ENCODE measurements at regions not wholly inside any gene's neighbourhood (a gene's known extent, or its start where the extent isn't known, plus 50 kb on each side); places are given as distances from the start of the nearest gene placed in this dataset.

DNA sequence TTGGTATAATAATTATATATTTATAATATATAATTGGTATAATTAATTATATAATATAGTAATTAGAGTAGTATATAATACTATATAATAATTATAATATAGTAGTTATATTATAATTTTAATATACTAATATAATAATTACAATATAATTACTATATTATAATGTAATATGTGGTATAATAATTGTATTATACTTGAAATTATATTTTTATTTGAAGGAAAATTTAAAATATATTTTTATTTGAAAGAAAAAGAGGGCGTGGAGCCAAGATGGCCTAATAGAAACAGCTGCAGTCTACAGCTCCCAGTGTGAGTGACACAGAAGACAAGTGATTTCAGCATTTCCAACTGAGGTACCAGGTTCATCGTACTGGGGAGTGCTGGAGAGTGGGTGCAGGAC lies 365.9 kb downstream of the MMUT start:
- DNase-seq, result no peak

DNA sequence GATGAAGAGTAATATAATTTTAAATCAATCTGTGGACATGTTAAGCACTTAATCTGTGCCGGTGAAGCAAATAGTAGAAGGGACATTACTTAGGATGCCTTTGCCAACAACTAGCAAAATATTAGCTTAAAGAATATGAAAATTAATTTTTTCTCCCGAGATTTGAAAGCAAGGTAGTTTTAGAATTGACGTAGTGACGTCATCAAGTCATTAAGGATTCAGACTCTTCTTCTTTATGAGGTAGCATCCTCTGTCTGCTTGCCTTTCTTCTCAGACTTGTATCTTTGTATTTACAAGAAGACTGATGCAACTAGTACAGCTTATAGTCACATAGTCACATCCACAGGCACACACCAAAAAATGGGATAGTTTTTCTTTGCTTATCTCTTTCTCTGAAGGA lies 374.4 kb downstream of the MMUT start:
- no peak for DNase-seq

DNA sequence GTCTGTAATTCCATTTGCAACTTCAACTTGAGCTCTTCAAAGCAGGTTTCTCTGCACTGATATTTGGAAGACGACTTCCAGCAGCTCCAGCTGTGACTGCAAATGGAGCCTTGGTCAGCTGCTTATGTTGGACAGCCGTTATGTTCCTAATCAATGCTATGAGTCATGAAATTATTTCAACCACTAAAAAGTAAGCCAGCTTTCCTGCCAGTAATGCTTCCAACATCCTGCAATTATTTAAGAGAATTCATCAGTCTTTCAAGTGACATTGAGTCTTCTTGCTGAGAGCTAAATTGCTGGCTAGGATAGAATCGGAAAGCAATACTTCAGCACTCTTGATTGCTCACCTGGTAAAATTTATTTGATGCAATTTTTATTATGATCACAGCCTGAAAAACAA lies 375.7 kb downstream of the MMUT start:
- DNase-seq, result no peak

DNA sequence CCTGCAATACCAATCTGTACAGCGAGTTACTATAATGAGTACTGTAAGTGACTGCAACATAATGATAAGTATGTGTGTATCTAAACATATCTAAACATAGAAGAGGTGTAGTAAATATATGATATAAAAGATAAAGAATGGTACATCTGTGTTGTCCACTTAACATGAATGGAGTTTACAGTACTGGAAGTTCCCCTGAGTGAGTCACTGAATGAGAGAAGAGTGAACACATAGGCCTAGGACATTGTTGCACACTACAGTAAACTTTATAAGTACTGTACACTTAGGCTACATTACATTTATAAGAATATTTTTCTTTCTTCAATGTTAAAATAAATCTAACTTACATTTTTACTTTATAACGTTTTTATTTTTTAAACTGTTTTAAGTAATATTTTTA lies 380.4 kb downstream of the MMUT start:
- no peak for DNase-seq

DNA sequence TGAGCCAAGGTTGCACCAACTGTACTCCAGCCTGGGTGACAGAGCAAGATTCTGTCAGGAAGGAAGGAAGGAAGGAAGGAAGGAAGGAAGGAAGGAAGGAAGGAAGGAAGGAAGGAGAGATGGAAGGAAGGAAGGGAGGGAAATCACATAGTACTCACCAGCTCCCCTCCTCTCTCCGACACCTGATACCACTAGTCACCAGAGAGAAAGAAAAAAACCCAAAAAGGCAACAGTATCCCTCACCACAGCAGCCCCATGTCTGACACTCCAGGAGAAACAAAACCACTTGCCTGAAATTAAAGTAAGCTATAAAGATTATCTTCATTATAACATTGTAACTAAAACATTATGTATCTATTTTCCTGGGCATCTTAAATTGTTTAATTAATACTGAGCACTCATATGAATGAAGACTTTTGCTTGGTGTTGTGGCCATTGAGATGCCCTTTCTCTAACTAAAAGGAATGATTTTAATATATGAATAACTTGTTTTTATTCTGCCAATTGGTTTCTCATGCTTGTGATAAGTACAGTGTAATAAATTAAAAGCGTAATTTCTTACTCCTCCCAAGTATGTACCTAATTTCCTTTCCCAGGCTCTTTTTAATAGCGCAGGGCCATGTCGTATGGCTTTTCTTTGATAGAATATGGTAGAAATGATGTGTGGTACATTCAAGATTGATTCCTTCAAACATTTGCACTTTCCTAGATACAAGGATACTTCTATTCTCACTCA lies 390.0 kb downstream of the MMUT start:
- no peak for DNase-seq

DNA sequence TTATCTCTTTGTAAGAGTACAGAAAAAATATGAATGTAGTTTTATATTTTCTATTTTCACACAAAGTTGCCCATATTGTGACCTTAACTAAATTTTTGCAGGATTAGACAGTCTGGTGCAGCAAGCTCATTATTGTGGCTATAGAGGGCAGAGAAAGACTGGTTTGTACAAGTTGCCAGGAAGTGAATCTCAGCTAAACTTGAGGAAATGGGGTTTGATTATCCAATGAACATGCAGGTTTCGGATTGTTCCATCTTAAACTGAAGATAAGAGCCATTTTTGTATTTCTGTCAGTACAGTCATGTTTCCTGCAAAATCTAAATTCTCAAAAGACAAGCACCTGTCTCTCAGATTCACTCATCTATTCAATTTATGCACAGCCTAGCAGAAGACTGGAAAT lies 390.9 kb downstream of the MMUT start:
- DNase-seq, result no peak

DNA sequence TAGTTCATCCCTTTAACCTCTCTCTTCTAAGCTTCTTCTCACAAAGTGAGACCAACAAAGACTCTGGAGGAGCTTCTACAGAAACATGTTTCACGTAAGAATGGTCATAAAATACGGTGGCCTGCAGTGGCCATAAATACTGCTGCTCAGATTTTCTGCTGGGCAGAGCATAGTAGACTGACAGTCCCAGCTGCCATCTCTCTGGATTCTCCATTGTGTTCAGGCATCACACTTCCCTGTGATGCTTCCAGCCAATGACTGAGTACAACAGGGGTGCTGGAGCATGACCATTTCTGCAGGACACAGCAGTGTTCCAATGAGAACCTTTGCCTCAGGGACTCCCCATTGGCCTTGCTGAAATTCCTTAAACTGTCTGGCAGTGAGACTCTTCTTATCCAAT lies 392.6 kb downstream of the MMUT start:
- no peak for DNase-seq

DNA sequence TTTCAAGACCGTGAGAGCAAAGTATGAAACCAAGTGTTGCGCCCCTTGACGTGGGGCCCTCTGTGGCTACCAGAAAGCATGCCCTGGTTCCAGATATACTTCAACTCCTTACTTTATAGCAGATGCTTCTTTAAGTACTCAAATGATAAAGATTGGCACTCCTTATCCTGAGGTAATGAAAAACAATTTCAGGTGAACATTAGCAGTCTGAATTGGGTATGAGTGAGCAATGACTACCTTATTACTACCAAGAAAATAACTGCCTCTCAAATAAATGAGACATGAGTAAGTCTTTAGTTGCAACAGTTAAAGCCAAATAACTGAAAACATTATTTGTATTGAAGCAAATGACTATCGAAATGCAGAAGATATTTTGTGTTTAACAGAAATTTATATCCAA lies 408.7 kb downstream of the MMUT start:
- no peak for DNase-seq

DNA sequence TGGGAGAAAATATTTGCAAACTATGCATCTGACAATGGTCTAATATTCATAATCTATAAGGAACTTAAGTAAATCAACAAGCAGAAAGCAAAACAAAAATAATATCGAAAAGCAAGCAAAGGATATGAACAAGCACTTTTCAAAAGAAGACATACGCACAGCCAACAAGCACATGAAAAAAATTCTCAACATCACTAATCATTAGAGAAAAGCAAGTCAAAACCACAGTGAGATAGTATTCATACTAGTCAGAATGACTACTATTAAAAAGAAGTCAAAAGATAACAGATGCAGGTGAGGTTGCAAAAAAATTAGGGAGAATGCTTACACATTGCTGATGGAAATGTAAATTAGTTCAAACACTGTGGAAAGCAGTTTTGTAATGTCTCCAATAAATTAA lies 410.2 kb downstream of the MMUT start:
- no peak for DNase-seq

DNA sequence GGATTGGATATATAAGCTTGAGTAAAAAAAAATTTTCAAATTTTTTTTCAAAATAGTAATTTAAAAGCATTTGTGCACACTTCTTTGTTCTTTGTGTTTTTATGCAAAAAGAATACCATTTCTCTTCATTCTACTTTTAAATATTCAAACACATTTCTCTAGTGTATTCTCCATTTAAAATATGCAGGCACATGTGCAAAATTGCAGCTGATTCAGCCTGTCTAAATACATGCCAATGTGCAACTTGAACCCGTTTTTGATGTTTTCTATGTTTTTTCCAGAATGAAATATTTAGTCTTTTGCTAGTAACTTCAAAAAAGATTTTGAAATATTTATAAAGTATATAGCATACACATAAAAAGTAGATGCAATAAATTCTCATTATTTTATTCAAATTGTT lies 411.8 kb downstream of the MMUT start:
- DNase-seq, result no peak

DNA sequence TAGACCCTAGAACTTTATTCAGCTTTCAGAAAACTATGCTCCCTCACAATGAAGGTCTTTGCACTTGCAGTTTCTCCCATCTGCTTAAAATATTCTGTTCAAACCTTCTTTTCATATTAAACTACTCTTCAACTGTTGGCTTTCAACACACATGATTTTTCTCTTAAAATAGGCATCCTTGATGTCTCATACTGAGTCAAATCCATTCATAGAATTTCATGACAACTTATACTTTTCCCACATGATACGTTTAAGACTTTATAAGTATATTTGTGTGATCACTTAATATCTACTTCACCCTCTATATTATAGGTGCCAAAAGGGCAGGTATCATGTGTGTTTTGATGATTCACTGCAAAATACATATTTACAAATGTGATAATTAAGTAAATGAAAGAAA lies 412.5 kb downstream of the MMUT start:
- no peak for DNase-seq

DNA sequence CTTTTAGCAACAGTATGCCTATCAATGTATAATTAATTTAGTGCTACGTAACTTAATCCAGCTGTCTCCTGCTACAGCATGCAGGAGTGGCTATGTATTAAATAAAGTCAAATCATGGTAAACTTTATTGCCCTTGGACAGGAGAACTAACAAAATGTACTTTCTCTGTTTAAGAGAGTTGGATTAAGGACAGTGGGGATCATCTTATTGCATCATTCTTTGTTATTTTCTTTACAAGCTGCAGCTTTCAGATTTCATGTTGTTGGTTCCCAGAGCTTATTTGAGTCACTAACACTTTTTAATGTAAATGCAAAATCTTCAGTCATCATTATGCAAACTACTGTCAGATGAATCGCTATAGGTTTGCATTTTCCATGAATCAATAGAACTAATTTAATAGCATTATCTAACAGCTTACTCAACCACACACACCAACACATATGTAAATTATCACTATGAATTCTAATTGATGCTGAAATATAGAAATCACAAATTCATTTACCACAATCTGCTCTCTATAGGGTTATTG lies 424.7 kb downstream of the MMUT start:
- no peak for DNase-seq

DNA sequence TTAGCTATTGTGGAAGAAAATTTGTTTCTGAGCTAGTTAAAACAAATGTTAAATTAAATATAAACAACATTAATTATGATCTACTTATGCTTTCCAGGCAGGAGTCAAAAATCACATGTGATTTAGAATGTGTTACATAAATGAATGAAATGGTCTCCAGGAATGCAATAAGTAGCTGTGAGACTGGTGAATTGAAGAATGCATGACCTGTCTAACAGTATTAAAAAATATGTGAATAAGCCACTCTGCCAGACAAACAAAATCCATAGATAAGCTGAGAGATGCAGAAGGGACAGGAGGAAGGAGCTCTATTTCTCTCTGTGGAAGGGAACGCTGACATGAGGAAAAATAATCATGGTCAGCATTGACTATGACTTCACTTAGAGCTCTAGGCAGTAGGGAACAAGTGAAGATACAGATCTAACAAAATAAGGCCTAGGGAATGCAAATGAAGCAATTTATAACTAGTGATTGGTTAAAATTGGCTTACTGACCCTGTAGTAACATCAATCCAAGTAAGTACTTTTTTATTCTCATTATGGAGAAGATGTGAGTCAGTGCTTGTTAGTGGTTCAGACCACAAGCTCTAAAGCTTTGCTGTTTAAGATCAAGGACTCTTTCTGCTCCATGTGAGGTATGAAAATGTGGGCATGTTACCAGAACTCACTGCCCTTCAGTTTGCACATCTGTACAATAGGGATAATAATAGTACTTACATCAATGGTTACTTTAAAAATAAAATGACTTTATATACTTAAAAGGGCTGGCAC lies 432.6 kb downstream of the MMUT start:
- DNase-seq, result no peak

DNA sequence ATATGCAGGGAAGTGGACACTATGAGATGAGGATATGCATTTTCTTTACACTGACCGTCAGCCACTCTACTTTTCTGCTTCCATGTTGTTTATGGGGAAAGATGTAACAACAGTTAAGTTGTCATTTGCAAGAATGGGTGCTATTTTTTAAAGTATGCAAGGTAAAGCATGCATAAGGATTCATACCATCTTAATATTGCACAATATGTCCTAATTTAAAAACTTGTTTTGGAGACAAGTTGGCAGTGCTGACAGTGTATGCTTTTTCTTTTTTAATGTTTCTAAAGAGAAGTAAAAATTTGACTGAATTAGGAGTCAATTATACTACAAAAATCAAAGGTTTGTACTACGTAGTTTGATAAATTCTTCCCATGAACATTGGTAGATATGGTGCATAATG lies 435.4 kb downstream of the MMUT start:
- no peak for DNase-seq

DNA sequence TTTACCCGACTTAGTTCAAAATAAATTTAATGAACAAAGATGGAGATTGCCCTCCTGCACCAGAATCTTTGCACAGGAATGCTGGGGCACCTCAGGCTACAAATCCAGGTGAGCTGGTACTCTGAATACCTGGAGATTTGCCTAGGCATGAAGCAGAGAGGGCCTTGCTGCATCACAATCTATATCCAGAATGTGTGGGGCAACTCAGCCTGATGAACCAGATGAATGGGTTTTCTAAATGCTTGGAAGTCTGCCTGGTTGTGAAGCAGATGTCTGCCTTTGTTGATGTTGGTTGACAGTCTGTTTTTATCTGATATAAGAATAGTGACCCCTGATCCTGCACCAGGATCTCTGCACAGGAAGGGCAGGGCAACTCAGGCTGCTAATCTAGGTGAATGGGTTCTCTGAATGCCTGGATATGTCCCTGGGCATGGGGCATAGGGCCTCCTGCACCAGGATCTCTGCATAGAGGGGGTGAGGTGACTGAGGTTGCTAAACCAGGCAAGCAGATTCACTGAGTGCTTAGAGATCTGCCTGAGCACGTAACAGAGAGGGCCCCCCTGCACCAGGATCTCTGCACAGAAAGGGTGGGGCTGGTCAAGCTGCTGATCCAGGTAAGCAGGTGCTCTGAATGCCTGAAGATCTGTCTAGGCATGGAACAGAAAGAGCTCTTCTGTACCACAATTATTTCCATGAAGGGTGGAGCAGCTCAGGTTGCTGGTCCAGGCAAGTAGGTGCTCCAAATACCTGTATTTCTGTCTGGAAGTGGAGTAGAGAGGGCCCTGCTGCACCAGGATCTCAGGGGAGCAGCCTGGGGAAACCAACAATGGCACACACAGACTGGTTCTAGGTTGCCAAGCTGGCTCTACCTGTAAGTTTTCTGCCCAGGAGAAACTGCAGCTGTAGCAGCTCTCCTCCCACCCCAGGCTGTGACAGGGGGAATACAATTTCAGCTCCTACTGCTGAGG lies 437.5 kb downstream of the MMUT start:
- no peak for DNase-seq

DNA sequence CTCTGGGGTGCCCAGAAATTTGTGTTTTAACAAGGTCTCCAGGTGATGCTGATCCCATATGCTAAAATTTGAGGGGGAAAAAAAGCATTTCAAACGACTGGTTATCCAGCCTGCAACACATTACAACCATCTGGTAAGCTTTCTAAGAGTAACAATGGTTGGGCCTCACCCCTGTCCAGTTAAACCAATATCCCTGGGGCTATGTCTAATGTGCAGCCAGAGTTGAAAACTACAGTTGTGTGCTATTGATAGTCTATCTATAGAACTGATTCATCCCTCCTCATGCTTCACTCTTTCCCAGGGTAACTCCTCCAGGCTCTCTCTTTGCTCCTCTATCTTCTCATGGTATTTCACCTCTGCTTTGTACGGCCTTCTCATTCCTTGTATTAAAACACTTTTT lies 458.3 kb downstream of the MMUT start:
- no peak for DNase-seq

DNA sequence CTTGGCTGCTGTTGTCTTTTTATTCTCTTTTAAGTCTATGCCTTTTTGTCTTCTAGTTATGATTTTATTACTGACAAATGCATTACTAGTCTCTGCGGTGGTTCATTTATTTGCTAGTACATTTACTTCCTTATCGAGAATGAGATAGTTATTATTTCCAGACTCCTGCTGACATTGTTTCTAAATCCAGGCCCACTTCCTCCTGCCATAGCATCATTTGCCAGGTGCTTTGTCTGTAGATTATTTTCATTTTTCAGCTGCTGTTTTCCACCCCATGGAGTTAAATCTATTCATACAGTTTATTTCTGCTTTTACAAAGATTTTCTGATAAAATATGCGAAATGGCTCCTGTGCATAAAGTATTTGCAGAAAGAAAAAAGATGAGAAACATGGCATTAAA lies 459.7 kb downstream of the MMUT start:
- DNase-seq, result peak; percentile 77

DNA sequence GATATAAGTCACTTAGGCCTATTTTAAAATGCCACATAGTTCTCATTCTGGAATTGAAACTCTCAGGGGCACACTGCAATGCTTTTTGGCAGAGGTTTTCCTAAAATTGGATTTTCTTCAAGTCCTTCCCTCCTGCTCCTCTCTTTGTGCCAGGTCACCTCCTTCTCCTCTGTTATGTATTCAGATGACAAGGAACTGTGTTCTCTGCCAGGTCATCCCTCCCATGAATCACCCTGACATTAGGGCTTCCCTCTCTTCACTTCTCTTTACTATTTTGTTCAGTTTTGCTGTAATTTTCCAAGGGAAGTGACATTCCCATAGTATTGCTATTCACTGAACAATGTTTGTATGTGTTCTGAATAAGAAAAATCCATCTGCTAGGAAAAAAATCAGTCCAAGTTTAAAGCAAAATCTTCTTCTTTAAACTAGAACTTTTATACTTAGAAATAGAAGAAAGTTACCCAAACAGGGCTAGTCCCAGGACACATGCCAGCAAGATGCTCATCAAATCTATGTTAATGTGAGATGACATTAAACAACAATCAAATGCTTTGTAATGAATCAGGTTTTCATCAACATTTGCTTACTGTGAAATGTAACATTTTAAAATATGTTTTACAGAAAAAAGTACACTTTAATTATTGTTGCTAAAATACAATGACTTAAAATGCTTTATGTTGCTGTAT lies 461.1 kb downstream of the MMUT start:
- no peak for DNase-seq

DNA sequence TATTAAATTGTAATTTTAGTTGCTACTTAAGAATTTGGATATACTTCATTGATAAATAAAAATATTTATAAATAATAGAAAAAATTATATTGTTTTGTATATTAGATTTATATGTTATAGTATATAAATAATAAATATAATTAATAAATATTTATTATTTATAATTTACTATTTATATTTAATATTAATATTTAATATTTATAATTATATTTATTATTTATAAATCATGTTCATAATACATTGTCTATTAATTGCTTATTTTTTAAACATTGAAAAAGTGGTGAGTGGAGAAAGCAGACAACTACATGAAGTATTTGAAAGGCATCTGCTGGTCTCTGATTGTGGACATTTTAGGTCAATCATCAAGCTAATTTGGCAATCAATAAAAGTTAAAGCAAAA lies 464.5 kb downstream of the MMUT start:
- no peak for DNase-seq

DNA sequence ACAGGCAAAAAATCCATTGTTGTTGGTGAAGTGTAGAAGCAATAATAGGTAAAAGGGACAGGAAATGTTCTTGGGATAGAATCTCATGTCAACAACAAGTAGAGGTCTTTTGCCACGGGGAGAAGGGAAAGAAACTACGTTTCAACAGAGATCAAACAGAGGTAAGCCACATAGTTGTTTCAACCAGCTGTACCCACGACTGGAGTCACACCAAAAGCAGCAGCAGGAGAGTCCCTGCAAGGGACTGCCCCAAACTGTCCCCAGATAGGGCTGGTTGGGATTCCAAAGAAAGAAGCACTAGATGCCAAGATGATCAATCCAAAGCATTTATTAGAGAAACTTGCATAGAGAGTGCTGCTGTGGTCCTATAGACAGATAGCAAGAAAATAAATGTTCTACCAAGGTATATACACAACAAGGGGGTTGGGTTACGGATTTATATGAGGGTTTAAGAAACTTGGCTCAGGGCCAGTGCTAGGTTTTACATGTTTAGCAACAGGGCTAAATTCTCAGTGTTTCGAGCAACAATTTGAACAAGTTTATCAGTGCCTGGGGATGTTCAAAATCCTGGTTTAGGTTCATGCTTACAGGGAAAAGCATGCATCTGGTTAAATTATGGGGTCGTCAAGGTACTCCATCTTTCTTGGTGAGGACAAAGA lies 466.5 kb downstream of the MMUT start:
- no peak for DNase-seq

DNA sequence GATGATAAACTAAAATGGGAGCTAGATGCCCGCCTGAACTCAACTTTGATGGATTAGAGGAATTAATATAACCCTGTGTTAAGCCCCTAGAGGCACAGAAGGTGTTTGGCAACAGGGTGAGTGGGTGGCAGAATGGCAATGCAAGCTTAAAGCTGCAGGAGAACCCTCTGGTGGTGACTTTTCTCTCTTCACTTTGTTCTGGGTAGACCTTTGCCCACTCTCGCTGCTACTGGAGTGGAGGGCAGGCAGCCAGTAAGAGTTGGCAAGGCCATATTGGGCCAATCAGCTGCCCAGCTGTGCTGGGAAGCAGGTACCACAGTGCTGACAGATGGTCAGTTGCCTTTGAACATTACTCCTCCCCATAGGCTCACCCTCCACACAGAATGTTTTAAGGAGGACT lies 468.2 kb downstream of the MMUT start:
- no peak for DNase-seq

DNA sequence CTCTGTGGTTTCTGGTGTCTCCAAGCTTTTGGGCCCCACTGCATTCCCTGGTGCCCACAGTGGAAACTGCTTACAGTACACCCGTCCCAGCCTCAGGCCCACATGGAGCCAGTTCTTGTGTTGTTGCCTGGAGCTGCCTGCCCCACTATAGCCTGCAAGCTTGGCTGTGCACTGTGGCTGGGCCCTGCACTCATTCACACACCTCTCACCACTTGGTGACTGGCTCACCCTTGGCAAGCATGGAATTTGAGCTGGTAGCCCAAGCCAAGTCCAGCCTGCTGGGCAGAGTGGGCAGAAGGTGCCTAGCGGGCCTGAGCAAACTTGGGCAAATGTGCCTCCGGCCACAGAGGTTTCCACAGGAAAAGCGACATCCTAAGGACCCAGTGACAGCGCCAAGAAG lies 472.3 kb downstream of the MMUT start:
- DNase-seq, result no peak
